Stomach smooth muscle (tissue), 2 donors: ENCODE measurements at regions not wholly inside any gene's neighbourhood (a gene's known extent, or its start where the extent isn't known, plus 50 kb on each side); places are given as distances from the start of the nearest gene placed in this dataset.
"Not testable (repeated sequence)": the region's sequence is repeated elsewhere in the genome, so short reads cannot be mapped to it uniquely, and the experiment has no call there.

Experiments
- H3K27ac ChIP-seq: one replicate; pipeline ENCODE4 v1.7.0; 2013; ENCODE audit warnings: mild to moderate bottlenecking, low read length, inconsistent platforms
- H3K27me3 ChIP-seq, 2 donors: one replicate each; pipeline ENCODE4 v1.7.0; 2013; ENCODE audit warnings: low read length in 2 of 2; ENCODE audit not compliant: insufficient read depth in 2 of 2, control insufficient read depth in 1 of 2
- H3K36me3 ChIP-seq, 2 donors: one replicate each; pipeline ENCODE4 v1.7.0; 2013; ENCODE audit warnings: low read length in 2 of 2; ENCODE audit not compliant: control insufficient read depth in 2 of 2, insufficient read depth in 2 of 2
- H3K4me1 ChIP-seq: one replicate; pipeline ENCODE4 v1.7.0; 2013; ENCODE audit warnings: low read length; ENCODE audit not compliant: control insufficient read depth, insufficient read depth
- H3K4me3 ChIP-seq, 2 donors: one replicate each; pipeline ENCODE4 v1.7.0; 2013; ENCODE audit warnings: low read length in 2 of 2
- H3K9ac ChIP-seq, 2 donors: one replicate each; pipeline ENCODE4 v1.7.0; 2013; ENCODE audit warnings: low read length in 2 of 2, mild to moderate bottlenecking in 1 of 2
- H3K9me3 ChIP-seq, 2 donors: one replicate each; pipeline ENCODE4 v1.7.0; 2013; ENCODE audit warnings: low read length in 2 of 2; ENCODE audit not compliant: control insufficient read depth in 2 of 2
- donor health status: healthy.
- donor health status: Pancreatic carcinoma.

DNA sequence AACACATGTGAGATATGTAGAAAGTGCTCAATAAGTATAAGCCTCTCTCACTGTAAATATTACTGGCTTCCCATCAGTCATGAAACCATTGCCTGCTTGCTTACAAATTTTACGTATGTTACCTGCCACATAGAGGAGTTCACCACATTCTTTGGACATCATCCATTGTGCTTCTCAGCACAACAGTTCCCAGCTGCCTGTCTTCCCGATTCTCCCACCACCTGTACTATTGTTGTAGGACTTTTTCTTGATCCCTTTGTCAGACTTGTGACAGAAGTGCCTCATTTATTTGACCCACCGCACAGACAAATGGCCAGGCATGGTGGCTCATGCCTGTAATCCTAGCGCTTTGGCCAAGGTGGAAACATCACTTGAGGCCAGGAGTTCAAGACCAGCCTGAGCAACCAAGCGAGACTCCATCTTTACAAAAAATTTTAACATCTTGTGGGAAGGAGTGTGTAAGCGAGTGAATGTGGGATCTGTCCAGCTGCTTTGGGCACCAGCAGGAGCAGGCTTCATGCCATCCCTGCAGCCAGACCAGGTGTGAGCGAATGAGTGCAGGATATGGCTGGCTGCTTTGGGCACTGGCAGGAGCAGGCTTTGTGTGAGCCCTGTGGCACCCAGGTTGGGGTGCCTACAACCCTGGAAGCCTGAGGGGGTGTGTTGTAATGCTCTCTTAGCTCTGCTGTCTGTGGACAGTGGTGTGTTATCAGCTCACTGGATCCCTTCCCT lies 139.9 kb upstream of the ELL2 start:
- no peak overlapping the region for H3K4me3 ChIP-seq
- H3K36me3 ChIP-seq: no peaks in the 10 kb centered on the region
- H3K27me3 ChIP-seq: no peaks in the 10 kb centered on the region
- H3K9ac ChIP-seq: no peak overlapping the region
- no peaks in the 10 kb centered on the region for H3K9me3 ChIP-seq
- H3K27ac ChIP-seq: no peak overlapping the region
- no peaks in the 10 kb centered on the region for H3K4me1 ChIP-seq

DNA sequence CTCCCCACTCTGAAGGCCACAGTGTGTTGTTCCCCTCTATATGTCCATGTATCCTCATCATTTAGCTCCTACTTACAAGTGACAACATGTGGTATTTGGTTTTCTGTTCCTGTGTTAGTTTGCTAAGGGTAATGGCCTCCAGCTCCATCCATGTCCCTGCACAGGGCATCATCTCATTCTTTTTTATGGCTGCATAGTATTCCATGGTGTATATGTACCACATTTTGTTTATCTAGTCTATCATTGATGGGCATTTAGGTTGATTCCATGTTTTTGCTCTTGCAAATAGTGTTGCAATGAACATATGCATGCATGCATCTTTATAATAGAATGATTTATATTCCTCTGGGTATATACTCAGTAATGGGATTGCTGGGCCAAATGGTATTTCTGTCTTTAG lies 135.8 kb upstream of the ELL2 start:
- not testable (repeated sequence) for H3K9me3 ChIP-seq, H3K4me1 ChIP-seq, H3K9ac ChIP-seq, H3K27ac ChIP-seq, H3K4me3 ChIP-seq, H3K27me3 ChIP-seq, H3K36me3 ChIP-seq

DNA sequence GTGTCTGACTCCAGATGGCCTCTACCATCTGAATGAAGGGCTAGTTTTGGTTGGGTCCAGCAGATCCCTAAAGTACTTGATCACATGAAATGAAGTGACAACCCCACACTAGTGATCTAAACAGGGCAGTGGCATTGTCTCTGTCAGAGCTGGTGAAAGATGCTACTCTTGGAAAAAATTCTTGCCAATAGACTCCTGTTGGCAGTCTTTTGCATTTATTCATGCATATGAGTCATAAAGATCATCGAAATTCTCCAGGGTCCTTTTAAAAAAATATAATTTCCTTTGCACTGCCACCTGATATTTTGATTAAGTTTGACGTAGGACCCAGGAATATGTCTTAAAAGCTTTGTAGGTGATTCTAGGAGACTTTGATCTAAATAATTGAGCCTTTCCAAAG lies 135.1 kb upstream of the ELL2 start:
- H3K36me3 ChIP-seq: no peaks in the 10 kb centered on the region
- no peak overlapping the region for H3K9ac ChIP-seq
- no peaks in the 10 kb centered on the region for H3K27me3 ChIP-seq
- no peak overlapping the region for H3K27ac ChIP-seq
- no peaks in the 10 kb centered on the region for H3K9me3 ChIP-seq
- H3K4me3 ChIP-seq: no peak overlapping the region
- H3K4me1 ChIP-seq: no peaks in the 10 kb centered on the region

DNA sequence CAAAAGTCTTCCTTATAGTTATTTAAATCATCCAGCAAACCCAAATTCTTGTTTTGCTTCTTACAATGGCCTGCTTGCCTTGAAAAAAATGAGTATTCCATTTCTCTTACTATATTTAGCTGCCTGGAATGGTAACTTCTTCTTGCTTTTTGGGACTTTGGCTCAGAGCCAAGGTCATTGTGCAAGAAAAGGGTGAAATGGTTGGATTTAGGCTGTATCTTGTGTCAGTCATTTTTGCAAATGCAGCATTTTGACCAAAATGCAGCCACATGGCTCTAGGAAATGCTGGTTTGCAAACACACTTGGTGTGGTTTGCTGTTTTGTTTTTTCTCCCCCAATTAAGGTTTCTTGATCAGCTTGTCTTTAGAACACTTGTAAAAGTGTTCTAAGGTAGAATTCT lies 133.3 kb upstream of the ELL2 start:
- Histone ChIP-seq H3K9ac (no peak overlapping the region), H3K9me3 (no peaks in the 10 kb centered on the region), H3K36me3 (no peaks in the 10 kb centered on the region), H3K4me1 (no peaks in the 10 kb centered on the region), H3K27ac (no peak overlapping the region), H3K27me3 (no peaks in the 10 kb centered on the region), H3K4me3 (no peak overlapping the region)

DNA sequence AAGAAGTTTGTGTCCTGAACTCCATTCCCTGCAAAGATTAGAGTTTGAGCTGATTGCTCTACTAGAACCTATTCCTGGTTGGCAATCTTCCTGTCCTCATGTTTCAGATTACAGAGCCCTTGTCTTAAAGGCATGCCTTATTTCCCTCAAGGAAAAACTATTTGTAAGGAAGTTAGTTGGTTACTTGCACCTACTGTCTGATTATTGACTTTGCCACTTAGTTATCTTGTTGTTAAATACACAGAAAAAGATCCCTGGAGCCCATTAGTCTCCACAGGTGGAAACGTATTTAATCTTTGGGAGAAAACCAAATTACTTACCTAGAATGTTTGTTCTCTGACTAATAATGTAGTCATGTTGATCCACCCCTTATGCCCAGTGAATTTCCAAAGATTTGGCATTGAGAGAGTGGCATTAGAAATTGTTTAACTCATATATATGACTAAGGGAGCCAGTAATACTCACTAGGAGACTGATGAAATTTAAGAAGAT lies 132.3 kb upstream of the ELL2 start:
- no peaks in the 10 kb centered on the region for H3K4me1 ChIP-seq
- no peak overlapping the region for H3K27ac ChIP-seq
- H3K36me3 ChIP-seq: no peaks in the 10 kb centered on the region
- H3K9me3 ChIP-seq: no peaks in the 10 kb centered on the region
- no peak overlapping the region for H3K4me3 ChIP-seq
- H3K27me3 ChIP-seq: no peaks in the 10 kb centered on the region
- no peak overlapping the region for H3K9ac ChIP-seq

DNA sequence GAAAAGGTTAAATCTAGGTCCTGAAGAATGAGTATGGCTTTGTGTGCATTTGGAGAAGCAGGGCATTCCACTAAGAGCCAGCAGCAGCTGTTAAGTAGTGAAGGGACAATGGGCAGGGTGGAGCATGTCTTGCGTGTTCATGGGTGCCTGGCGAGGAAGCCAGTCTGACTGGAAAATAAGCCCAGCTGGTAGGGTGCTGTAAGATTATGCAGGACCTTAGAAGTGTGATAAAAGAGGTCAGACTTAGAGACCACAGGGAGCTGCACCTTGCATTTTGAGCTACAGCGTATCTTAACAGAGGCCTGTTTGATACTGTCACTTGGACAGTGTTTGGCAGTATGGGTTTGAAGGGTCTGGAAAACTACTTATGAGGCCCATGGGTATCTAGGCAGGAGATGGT lies 131.7 kb upstream of the ELL2 start:
- H3K9me3 ChIP-seq: no peaks in the 10 kb centered on the region
- H3K36me3 ChIP-seq: no peaks in the 10 kb centered on the region
- no peak overlapping the region for H3K4me3 ChIP-seq
- H3K27me3 ChIP-seq: no peaks in the 10 kb centered on the region
- no peak overlapping the region for H3K9ac ChIP-seq
- H3K4me1 ChIP-seq: peaks cover 3% of the 10 kb centered on the region
- H3K27ac ChIP-seq: no peak overlapping the region

DNA sequence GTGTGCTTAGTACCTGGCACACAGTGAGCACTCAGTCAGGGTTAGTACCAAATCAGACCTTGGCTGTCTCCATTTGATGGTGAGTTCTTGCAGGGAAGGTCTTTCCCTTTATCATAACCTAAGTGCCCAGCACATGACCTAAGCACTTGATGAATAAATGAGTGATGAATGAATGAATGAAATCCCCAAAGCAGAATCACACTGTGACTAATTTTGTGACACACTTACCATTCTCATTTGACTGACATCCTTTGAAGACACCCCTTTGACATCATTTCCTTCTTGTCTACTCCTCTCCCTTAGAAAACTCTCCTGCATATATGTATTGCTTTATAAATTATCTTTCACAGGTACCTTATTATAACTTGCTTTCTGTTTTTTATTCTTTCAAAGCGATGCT lies 130.2 kb upstream of the ELL2 start:
- H3K36me3 ChIP-seq: no peaks in the 10 kb centered on the region
- H3K27ac ChIP-seq: no peak overlapping the region
- H3K4me3 ChIP-seq: no peak overlapping the region
- no peaks in the 10 kb centered on the region for H3K9me3 ChIP-seq
- no peak overlapping the region for H3K9ac ChIP-seq
- no peaks in the 10 kb centered on the region for H3K27me3 ChIP-seq
- peaks cover 3% of the 10 kb centered on the region for H3K4me1 ChIP-seq

DNA sequence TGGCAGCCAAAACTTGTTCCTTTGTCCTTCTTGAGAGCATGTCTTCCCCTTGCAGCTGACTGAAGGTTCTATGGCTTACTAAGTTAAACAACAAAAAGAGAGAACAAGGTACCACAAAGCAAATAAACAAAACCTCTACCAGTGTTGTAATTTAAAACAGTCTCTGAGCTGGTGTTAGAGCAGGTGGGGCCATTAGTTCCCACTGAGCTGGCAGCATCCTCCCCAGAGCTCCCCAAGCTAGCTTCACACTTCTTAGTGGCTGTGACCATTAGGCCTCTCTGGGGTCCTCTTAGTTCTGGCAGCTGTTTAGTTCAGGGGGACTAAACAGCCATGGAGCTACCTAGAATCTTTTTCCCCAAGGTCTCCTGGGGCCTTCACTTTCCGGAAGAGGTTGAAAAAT lies 128.6 kb upstream of the ELL2 start:
- Histone ChIP-seq H3K9me3 (no peaks in the 10 kb centered on the region), H3K27me3 (no peaks in the 10 kb centered on the region), H3K36me3 (no peaks in the 10 kb centered on the region), H3K4me1 (peaks cover 3% of the 10 kb centered on the region), H3K27ac (no peak overlapping the region), H3K4me3 (no peak overlapping the region), H3K9ac (no peak overlapping the region)

DNA sequence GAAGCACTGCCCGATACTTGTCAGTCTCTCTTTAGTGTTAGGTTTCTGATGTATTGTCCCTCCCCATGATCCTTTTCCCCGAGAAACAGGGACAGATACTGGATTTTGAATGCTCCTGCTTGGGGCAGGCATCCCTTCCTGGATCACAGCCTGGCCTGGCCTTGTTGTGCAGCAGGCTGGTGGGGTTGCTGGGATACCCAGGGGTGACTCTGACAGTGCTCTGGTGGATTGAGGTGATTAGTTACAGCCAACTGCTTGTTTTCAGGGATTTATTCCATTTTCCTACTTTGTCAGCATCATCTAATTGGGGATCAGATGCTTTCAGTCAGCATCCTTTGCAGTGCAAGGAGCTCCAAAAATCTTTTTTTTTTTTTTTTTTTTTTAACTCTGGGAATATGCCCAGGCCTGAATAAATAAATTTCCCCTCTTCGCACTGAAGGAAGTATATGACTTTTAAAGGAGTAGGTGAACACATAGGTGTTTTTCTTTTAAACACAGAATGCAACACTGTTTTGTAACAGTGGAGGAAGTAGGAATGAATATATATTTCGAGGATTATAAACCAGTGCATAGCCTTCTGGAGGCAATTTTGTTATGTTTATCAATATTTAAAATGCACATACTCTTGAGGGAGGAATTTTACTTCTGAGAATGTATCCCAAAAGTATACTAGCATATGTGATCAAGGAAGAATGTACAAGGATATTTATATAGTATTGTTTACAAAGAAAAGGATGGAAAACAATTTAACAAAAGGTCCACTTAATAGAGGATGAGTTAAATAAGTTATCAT lies 127.3 kb upstream of the ELL2 start:
- Histone ChIP-seq H3K9ac (no peak overlapping the region), H3K4me1 (peaks cover 3% of the 10 kb centered on the region), H3K9me3 (no peaks in the 10 kb centered on the region), H3K36me3 (no peaks in the 10 kb centered on the region), H3K27me3 (no peaks in the 10 kb centered on the region), H3K4me3 (no peak overlapping the region), H3K27ac (no peak overlapping the region)

DNA sequence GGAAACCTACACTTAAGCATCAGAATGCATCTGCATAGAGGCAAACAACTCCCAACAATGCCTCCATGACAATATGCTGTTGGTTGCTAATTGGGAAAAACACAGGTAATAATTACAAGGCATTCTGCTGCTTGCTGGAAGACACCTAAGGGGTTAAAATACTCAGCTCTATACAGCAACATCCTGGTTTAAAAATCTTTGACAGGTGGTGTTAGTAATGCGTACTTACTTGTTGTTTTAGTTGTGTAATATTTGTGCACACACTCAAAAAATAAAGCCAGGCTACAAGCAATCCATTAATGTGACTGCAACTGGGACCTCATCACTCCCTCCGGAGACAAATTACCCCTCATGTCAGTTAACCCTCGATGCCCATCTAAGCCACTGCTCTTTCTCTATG lies 126.3 kb upstream of the ELL2 start:
- Histone ChIP-seq H3K27me3 (no peaks in the 10 kb centered on the region), H3K9me3 (no peaks in the 10 kb centered on the region), H3K4me1 (peaks cover 3% of the 10 kb centered on the region), H3K9ac (no peak overlapping the region), H3K36me3 (no peaks in the 10 kb centered on the region), H3K27ac (no peak overlapping the region), H3K4me3 (no peak overlapping the region)
